GM18868 (cell line): ENCODE measurements at regions not wholly inside any gene's neighbourhood (a gene's known extent, or its start where the extent isn't known, plus 50 kb on each side); places are given as distances from the start of the nearest gene placed in this dataset.
"Not testable (repeated sequence)": the region's sequence is repeated elsewhere in the genome, so short reads cannot be mapped to it uniquely, and the experiment has no call there.

Experiments used
- ATAC-seq: cut with Tn5 transposase; IDR thresholded peaks from one replicate; pipeline ENCODE4 v1.9.1; 2021; ENCODE audit warnings: mild to moderate bottlenecking, moderate library complexity; ENCODE audit not compliant: unreplicated experiment

DNA sequence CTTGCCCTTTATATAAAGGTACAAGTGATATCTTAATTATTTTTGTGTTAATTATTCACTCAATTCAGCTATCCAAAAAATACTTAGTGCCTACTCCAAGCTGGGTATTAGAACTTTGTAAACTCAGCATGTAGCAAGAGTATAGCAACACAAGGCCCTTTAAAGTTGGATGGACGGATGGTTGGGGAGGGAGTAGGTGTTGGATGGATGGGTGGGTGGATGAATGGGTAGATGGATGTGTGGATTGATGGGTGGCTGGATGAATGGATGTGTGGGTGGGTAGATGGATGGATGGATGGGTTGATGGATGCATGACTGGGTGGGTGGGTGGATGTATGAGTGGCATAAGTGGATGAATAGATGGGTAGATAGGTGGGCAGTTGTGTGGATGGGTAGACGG, 211.5 kb downstream of the BANP start:
- ATAC-seq = not testable (repeated sequence)

DNA sequence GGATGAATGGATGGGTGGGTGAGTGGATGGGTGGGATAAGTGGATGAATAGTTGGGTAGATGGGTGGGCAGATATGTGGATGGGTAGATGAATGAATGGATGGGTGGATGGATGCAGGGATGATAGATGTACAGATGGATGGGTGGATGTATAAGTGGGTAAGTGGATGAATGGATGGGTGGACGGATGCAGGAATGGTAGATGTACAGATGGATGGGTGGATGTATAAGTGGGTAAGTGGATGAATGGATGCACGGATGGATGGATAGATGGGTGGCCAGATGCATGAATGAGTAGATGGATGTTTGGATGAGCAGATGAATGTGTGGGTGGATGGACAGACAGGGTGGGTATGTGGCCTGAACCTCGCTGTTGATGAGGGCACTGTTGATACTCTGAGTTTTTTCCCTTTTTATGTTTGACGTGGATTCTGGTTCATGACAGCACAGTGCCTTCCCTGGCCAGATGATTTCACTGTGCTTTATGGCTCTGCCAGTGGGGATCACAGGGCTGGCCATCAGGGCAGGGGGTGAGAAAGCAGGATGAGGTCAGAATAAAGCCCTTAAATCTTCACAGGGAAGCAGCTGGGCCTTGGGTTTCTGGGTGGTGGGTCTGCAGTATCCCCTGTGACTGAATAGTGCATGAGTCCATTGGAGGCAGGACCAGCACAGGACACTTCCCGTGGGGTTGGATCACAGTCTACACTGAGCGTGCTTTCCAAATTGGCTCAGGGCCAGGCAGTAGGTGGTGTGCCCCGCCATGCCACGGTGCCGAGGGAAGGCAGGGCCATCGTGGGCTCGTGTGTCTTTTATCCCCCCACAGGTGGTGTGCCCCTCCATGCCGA, 213.2 kb downstream of the BANP start:
- not testable (repeated sequence) for ATAC-seq

DNA sequence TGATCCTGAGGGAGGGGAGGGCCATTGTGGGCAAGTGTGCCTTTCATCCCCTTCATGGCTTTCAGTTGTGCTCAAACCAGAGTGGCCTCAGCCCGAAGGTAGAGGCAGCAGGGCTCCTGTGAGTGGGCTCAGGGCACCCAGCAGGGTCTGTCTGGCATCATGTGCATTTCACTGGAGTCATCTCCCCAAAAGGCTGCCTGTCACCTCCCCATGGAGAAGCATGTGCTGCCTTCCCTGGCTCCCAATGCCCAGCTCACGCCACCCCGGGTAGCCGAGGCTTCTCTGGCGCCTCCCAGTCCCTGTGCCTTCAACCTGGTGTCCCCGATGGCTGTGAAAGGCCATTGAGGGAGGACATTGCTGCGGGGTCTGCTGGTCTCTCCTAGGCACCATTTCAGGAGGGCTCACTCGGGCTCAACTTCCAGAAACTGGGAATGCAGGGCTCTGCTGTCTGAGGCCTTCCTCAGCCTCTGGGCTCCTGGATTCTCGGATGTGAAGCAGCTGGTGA, 213.9 kb downstream of the BANP start:
- not testable (repeated sequence) for ATAC-seq

DNA sequence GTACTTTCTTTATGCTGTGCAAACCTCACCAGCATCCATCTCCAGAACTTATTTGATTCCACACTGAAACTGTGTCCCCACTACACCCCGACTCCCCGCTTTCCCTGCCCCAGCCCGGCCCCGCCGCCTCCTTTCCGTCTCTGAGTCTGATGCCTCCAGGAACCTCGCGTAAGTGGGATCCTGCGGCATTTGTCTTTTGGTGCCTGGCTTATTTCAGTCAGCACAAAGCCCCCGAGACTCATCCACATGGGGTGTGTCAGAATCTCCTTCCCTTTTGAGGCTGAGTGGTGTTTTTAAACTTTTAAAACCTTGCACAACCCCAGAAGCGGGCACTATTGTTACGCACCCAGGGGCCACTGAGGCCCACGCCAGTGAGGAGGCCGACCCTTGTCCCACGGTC, 214.4 kb downstream of the BANP start:
- not testable (repeated sequence) for ATAC-seq

DNA sequence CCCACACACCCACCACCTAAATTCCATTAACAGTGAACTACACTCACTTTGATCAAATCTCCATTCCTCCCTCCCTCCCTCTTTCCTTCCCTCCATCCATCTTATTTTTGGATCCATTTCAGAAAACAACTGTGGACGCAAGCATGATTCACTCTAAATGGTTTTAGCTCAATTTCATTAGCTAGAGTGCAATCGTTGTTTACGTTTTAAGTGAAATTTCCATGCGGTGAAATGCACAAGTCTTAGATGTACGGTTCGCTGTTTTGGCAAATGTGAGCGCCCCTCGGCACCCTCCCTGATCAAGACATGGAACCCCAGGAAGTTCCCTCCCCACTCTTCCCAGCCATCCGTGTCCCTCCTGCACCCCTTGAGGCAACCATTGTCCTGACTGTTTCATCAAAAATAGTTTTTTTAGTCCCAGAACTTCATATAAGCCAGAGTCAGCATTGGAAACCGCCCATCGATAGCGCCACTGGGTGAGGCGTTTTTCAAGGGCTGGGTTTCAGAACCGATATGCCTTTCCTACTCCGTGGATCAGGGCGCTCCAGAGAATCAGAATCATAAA, 215.1 kb downstream of the BANP start:
- not testable (repeated sequence) for ATAC-seq

DNA sequence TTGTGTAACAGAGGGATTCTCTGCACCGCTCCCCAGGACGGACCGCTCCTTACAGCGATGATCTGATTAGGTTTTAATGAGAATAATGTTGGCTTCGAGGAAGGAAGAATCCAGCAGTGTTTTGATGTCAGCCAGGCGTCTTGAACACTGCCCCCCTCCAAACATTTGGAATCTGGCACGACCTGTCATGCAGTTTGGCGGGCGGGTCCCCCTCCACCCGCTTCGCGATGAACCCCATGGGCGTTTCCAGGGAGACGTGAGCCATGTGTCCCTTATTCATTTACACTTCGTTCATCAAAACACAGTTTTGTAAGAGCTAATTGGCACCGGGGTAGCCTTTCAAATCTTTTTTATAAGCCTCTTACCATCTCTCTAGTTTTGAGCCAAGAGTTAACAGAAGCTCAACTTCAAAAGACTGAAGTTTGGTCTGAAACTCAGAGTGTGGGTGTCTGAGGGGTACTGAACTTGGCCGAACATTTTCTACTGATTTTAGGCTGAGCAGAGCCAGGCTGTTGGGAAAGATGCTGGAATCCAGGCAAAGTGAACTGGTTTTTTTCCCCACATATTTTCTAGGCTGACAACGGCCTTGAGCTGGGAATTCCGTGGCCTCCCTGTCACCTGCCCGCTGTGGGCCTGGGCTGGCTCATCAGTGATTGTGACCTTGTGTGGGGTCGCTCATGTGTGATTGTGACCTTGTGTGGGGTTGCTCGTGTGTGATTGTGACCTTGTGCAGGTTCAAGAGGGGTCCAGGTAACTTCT, 214.8 kb upstream of the ZNF469 start:
- not testable (repeated sequence) for ATAC-seq

DNA sequence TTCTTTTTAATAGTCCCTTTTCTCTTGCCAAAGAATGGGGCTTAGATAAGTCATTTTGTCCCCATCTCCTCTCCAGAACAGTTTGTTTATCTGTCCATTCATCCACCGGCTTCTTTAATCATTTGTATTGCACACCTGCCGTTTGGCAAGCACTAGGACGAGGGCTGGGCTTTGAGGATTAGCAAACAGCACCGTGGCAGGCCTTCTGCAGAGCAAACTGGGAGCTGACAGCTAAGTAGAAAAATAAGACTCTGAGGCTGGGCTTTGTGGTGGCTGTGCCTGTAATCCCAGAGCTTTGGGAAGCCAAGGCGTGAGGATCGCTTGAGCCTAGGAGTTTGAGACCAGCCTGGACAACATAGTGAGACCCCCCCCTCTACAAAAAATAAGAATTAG, 214.2 kb upstream of the ZNF469 start:
- not testable (repeated sequence) for ATAC-seq

DNA sequence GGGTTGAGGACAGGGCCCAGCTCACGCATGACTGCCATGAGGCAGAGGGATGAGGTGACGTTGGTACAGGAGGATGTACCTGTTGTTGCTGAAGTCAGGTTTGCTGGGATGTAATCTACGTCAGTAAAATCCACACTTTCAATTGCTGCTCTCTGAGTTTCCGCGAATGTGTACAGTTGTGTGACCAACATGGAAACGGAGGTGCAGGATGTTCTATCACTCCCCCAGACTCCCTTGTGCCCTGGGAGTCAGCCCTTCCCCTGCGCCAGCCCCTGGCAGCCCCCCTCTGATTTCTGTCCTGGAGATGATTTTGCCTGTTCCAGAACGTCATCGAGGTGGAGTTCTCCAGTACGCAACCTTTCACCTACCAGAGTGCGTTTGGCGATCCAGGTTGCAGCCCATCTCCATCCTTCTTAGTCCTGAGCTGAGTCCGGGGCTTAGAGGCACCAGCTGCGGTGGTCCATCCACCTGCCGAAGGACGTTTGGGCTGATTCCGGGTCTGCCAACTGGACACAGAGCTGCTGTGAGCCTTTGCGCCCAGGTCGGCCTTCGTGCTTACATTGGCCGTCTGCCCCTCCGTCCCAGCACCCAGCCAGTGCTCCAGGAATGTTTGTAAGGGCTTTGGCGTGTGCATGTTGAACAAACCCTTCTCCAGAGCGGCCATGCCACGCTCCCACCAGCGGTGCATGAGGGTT, 213.5 kb upstream of the ZNF469 start:
- ATAC-seq = not testable (repeated sequence)

DNA sequence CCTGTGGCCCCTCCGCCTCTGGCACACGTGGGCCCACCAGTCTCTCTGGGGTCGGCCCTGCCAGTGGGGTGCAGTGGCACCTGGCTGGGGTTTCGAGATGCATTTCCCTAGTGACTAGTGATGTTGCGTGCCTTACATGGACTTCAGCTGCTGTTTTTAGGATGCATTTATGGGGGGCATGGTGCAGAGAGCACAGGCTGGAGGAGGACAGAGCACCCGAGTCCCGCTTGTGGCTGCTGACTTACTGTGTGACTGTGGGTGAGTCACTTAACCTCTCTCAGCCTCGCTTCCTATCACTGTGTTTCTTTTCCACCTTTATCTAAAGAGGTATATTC, 213.0 kb upstream of the ZNF469 start:
- ATAC-seq = not testable (repeated sequence)

DNA sequence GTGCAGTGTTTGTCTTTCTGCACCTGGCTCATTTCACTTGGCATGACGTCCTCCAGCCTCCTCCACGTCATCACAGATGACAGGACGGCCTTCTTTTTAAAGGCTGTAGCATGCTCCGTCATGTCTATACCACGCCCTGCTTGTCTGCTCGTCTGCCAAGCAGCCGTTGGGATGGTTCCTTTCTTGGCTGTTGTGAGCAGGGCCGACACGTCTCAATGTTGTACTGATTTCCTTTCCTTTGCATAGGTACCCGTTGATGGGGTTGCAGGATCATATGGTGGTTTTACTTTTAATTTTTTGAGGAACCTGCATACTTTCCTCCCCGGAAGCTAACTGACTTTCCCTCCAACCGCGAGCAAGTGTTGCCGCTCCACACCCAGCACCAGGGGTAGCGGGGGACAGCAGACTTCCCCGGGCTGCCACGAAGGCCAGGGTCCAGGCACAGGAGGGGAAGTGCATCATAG, 212.2 kb upstream of the ZNF469 start:
- ATAC-seq = no peak

DNA sequence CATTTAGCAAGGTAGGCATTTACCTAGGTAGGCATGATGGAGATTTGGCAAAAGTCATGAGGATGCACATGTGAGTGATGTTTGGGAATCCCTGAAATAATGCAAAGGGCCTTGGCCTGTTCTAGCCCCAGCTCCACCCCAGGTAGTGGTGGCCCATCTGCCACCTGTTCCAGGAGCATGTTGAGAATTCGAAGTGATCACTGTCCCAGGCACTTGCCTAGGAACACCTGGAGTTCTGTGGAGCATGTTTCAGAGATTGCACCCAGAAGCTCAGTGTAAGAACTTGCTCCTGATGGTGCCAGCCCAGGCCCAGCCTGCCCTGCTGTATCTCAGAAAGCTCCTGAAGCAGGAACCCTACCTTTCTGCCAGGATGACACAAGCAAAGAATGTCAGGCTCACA, 211.6 kb upstream of the ZNF469 start:
- ATAC-seq = not testable (repeated sequence)

DNA sequence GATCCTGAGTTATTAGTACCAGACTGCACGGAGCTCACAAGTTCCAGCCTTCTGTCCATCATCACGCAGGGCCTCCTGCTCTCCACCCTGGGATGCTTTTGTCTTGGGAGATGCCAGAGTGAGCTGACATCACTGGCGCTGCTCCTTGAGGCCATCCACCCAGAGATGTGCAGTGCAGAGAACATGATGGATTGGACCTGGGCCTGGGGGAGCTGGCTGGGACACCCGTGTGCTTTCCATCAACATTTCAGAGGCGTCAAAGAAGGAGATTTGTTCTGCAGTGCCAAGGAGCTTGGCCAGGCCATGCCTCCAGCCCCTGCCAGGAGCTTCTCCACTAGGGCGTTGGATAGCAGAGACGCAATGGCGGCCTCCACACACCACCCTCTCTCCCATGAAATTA, 206.6 kb upstream of the ZNF469 start:
- not testable (repeated sequence) for ATAC-seq

DNA sequence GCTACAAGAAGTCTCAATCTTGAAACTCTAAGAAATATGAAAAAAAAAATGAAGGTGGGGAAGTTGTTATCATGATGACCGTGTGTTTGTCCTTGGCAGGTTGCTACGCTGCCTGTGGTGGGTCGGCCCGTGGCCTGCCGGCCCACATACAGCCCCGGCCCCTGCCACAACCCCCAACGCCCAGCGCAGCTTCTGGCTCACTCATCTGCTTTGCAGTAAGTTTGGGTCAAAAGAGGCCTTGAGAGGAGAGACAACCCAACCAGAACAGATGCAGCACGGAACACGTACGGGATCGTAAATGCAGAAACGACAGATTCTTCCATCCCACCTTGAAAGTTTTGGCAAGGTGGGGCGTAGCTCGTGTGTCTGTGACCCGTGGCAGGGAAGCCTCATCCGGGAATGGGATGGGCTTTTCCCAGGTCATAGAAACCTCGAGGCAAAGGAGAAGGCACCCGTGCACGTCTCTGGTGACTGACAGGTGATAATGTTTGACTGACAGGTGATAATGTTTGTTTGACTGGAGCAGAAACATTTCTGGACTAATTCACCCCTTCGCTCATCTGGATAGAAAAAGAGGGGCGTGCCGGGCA, 206.1 kb upstream of the ZNF469 start:
- ATAC-seq = not testable (repeated sequence)

DNA sequence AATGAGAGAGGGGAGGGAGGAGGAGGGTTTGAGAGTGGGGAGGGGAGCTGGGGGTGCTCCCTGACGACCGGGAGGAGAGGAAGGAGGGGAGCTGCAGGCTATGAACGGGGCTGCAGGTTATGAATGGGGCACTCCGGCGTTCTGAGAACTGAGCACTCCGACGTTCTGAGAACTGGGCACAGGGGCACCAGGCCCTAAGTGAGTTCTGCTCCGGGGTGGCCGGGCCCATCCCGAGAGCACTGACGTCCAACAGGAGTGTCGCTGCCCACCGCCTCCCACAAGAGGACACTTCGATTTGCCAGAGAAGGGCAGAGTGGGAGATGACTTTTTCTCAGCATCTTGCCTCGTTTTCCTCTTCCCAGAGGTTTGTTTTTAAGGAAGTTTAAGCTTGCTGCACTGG, 204.5 kb upstream of the ZNF469 start:
- ATAC-seq = not testable (repeated sequence)

DNA sequence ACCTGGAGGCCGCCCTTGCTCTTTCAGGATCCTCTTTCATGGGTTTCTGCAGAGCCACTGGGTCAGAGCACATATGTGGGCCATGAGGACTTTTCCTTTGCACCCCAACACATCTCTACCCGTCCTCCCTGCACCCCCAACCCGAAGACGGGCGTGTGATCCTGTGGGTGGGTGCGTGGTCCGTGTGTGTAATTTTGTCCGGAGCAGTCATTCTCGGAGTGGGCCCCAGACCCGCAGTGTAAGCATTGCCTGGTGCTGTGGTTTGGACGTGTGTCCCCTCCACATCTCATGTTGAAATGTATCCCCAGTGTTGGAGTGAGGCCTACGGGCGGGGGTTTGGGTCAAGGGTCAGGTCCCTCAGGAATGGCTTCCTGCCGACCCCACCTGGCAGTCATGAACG, 203.9 kb upstream of the ZNF469 start:
- ATAC-seq = not testable (repeated sequence)

DNA sequence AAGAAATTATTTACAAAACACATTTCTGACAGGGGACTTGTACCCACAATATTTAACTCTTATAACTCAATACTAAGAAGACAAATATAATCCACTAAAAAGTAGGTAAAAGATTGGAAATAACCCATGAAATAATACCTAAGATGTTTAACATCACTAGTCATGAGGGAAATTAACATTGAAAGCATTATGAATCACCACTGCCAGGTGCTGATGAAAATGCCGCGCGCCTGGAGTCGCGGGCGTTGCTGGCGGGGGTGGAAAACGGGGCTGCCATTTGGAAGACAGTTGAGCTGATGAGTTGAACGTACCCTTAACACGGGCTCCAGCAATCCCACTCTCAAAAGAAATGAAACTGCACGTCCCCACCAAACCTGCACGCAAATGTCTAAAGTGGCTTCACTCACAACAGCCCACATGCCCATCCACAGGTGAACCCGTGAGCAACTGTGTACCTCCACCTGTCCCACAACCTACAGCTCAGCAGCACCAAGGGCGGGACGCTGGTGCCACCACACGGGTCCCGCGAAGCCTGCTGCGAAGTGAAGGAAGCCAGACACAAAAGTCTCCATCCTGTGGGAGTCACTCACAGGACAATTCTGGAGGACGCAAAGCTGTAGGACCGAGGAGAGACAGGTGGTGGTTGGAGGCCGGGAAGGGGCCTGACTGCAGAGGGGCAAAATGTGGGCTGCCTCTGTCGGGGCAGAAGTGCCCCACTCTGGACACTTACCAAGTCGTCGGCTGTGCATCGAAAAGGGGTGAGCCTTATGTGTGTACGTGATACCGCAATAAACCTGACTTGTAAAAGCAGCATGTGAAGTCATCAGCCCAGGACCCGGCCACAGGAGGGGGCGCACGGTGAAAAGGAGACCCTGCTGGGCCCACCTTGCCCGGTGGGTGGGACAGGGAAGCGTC, 199.5 kb upstream of the ZNF469 start:
- not testable (repeated sequence) for ATAC-seq

DNA sequence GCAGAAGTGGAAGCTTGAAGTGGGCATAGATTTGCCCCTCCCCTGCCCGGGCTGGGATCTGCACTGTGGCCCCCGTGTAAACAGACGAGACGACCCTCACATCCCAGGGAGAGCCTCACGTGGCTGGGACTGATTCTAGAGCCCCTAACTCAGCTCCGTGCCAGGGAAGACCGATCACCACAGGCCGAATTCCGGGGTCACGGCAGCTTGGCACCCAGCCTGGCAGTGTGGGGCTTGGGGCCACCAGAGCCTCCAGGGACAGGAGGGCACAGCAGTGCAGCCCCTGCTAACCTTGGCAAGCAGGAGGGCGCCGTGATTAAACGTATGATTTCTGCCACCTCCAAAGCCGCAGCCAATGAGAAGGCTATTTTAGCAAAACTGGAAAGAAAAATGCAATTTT, 198.7 kb upstream of the ZNF469 start:
- ATAC-seq = not testable (repeated sequence)

DNA sequence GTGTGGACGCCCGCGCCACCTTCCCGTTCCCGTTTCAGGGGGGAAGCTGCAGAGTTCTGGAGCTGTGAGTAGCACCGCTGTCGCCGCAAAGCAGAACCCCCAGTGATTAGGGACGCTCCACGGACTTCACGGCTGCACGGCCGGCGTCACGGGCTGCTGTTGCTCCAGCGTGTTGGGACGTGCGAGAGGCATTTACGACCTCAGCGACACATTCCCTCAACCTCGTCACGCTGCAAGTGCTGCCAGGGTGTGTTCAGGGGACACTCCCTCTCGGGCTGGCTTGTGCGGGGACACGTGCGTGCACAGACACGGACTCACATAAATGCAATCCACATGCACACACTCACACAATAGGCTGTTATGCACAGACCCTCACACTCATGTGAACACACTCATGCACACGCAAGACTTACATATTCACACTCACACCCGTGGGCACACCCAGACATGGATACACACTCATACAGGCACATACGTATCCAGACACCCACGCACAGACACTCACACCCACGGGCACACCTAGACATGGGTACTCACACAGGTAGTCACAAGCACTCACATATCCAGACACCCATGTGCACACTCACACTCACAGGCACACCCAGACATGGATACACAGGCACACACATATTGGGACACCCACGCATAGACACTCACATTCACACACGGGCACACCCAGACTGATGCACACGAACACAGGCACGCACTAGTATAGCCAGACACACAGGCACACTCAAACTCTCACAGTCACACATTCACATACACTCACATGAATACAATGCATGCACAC, 198.0 kb upstream of the ZNF469 start:
- not testable (repeated sequence) for ATAC-seq

DNA sequence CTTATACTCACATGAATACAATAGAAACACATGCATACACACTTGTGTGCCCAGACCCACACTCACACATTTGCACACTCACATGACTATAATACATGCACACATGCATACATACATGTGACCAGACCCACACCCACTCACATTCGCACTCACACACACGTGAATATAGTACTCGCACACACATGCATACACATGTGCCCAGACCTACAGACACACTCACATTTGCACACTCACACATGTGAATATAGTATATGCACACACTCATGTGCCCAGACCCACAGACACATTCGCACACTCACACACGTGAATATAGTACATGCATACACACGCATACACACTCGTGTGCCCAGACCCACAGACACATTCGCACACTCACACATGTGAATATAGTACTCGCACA, 197.4 kb upstream of the ZNF469 start:
- ATAC-seq = not testable (repeated sequence)
